ENCODE measurements at regions not wholly inside any gene's neighbourhood (a gene's known extent, or its start where the extent isn't known, plus 50 kb on each side); places are given as distances from the start of the nearest gene placed in this dataset.

DNA sequence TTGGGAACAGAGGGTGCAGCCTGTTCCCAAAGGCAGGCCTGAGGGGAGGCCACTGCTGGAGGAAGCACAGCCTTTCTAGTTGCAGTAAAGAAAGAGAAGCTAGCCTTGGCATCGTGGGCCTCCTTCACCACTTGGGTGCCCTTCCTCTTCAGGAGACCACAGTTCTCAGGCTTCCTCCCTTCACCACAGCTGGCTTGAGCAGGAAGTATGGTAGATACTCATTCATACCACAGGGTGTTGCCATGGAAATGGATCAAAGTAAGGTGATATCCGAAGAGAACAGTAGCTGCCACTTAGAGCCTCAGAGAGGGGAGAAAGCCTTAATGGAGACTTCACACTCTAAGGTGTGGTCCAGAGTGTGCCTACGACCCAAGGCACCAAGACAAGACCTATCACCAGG, 120.4 kb upstream of the RIPOR2 start:
- H3K9ac ChIP-seq (ENCODE audit: control insufficient read depth, insufficient read depth, low read length), result no peak overlapping the region
- no peak overlapping the region for H3K27ac ChIP-seq (ENCODE audit: control insufficient read depth, insufficient read depth)
- no peaks in the 10 kb centered on the region for H3K36me3 ChIP-seq (ENCODE audit: control insufficient read depth in 2 of 2, insufficient read depth in 2 of 2, low read length in 1 of 2)
- H3K9me3 ChIP-seq (replicated peaks; ENCODE audit: control insufficient read depth, insufficient read depth, low read length), result no peaks in the 10 kb centered on the region; the same call in 2 of the 3 replicates
- WGBS (ENCODE audit: insufficient coverage, insufficient replicate concordance, low lambda C conversion rate, missing lambda C conversion rate), result 25% methylated on average over 3 of the region's 3 CpGs
- peak; percentile 57 for ATAC-seq
- ChIA-PET SMC1A (ENCODE audit: uncharacterized antibody, unreplicated experiment) (interaction anchor here (0.9 to 14.9 kb wide), 5 partner anchors 12 to 51 kb away, joined by 3 to 304 read pairs (median 23); no protein-coding TSS in a partner anchor), RAD21 (ENCODE audit: unreplicated experiment) (interaction anchor here (1.0 kb wide), 1 partner anchor 29 kb away, joined by 5 read pairs; no protein-coding TSS in a partner anchor), POLR2A (interaction anchor here (0.8 to 5.9 kb wide), 3 partner anchors 9 to 19 kb away, joined by 4 to 87 read pairs (median 69); no protein-coding TSS in a partner anchor), CTCF (interaction anchor here (0.7 to 7.8 kb wide), 4 partner anchors 10 to 29 kb away, joined by 3 to 91 read pairs (median 37); no protein-coding TSS in a partner anchor)
- H3K4me2 ChIP-seq (ENCODE audit: control insufficient read depth, insufficient read depth), result peak overlapping the region; percentile 90
- intact Hi-C loops (cut with micrococcal nuclease; ENCODE audit: unreplicated experiment) (no loop called here), in situ Hi-C loops (cut with MboI) (no loop called here)
- H3K79me2 ChIP-seq (ENCODE audit: control insufficient read depth, insufficient read depth, low read length), result no peaks in the 10 kb centered on the region
- H3K4me1 ChIP-seq (ENCODE audit: control insufficient read depth, insufficient read depth, low read length), result peaks cover 26% of the 10 kb centered on the region
- H2AFZ ChIP-seq (ENCODE audit: control insufficient read depth, low read depth, low read length), result peak overlapping the region; percentile 84
- no peaks in the 10 kb centered on the region for H4K20me1 ChIP-seq (ENCODE audit: control insufficient read depth, insufficient read depth)
- no peak for FAIRE-seq
- H3K4me3 ChIP-seq, result no peak overlapping the region
- H3K27me3 ChIP-seq (replicated peaks in 1 of 2; ENCODE audit: control insufficient read depth in 2 of 2, insufficient read depth in 2 of 2, low read length in 1 of 2), result no peaks in the 10 kb centered on the region
- BruUV-seq (replicated peaks), result no TSS peak
- DNase-seq (ENCODE audit: low read depth, low spot score), result no peak
- TF ChIP-seq BACH1 (IDR thresholded peaks at IDR 0.05; ENCODE audit: borderline replicate concordance) (no peak), PKNOX1 (IDR thresholded peaks at IDR 0.05) (peak; percentile 7; the same call in 1 of the 2 replicates), PML (IDR thresholded peaks at IDR 0.05; ENCODE audit: low read length) (no peak), NFIC (IDR thresholded peaks at IDR 0.05; ENCODE audit: low read depth, low read length) (no peak), POLR2AphosphoS2 (IDR thresholded peaks at IDR 0.05; ENCODE audit: low read depth, low read length) (no peak), WRNIP1 (IDR thresholded peaks at IDR 0.05; ENCODE audit: borderline replicate concordance, low read depth, low read length) (no peak), CBFB (IDR thresholded peaks at IDR 0.05; ENCODE audit: low read depth) (no peak; the same call in 1 of the 2 replicates), MTA3 (IDR thresholded peaks at IDR 0.05; ENCODE audit: borderline replicate concordance, low read length) (peak; percentile 33; the same call in 1 of the 2 replicates), SPI1 (IDR thresholded peaks at IDR 0.05; ENCODE audit: borderline replicate concordance, insufficient read depth, low read depth, low read length) (peak; percentile 66; the same call in 1 of the 2 replicates), JUND (IDR thresholded peaks at IDR 0.05; ENCODE audit: low read depth, low read length) (no peak), SIX5 (IDR thresholded peaks at IDR 0.05; ENCODE audit: low read depth, low read length, severe bottlenecking) (no peak), PAX8 (IDR thresholded peaks at IDR 0.05) (no peak), PBX3 (IDR thresholded peaks at IDR 0.05; ENCODE audit: insufficient replicate concordance, low read depth, low read length) (no peak)
- TF ChIP-seq, protein P1, sequence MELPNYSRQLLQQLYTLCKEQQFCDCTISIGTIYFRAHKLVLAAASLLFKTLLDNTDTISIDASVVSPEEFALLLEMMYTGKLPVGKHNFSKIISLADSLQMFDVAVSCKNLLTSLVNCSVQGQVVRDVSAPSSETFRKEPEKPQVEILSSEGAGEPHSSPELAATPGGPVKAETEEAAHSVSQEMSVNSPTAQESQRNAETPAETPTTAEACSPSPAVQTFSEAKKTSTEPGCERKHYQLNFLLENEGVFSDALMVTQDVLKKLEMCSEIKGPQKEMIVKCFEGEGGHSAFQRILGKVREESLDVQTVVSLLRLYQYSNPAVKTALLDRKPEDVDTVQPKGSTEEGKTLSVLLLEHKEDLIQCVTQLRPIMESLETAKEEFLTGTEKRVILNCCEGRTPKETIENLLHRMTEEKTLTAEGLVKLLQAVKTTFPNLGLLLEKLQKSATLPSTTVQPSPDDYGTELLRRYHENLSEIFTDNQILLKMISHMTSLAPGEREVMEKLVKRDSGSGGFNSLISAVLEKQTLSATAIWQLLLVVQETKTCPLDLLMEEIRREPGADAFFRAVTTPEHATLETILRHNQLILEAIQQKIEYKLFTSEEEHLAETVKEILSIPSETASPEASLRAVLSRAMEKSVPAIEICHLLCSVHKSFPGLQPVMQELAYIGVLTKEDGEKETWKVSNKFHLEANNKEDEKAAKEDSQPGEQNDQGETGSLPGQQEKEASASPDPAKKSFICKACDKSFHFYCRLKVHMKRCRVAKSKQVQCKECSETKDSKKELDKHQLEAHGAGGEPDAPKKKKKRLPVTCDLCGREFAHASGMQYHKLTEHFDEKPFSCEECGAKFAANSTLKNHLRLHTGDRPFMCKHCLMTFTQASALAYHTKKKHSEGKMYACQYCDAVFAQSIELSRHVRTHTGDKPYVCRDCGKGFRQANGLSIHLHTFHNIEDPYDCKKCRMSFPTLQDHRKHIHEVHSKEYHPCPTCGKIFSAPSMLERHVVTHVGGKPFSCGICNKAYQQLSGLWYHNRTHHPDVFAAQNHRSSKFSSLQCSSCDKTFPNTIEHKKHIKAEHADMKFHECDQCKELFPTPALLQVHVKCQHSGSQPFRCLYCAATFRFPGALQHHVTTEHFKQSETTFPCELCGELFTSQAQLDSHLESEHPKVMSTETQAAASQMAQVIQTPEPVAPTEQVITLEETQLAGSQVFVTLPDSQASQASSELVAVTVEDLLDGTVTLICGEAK (IDR thresholded peaks at IDR 0.05; ENCODE audit: borderline replicate concordance), result no peak
- TF ChIP-seq, protein P2, sequence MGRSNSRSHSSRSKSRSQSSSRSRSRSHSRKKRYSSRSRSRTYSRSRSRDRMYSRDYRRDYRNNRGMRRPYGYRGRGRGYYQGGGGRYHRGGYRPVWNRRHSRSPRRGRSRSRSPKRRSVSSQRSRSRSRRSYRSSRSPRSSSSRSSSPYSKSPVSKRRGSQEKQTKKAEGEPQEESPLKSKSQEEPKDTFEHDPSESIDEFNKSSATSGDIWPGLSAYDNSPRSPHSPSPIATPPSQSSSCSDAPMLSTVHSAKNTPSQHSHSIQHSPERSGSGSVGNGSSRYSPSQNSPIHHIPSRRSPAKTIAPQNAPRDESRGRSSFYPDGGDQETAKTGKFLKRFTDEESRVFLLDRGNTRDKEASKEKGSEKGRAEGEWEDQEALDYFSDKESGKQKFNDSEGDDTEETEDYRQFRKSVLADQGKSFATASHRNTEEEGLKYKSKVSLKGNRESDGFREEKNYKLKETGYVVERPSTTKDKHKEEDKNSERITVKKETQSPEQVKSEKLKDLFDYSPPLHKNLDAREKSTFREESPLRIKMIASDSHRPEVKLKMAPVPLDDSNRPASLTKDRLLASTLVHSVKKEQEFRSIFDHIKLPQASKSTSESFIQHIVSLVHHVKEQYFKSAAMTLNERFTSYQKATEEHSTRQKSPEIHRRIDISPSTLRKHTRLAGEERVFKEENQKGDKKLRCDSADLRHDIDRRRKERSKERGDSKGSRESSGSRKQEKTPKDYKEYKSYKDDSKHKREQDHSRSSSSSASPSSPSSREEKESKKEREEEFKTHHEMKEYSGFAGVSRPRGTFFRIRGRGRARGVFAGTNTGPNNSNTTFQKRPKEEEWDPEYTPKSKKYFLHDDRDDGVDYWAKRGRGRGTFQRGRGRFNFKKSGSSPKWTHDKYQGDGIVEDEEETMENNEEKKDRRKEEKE (IDR thresholded peaks at IDR 0.05), result no peak

All from GM12878 (cell line).